GM10266 (cell line): ENCODE measurements at regions not wholly inside any gene's neighbourhood (a gene's known extent, or its start where the extent isn't known, plus 50 kb on each side); places are given as distances from the start of the nearest gene placed in this dataset.

Experiments
- DNase-seq: peaks from one replicate; pipeline ENCODE4 v3.0.0; 2012; ENCODE audit errors: extremely low spot score
- CTCF ChIP-seq: IDR thresholded peaks from 2 replicates; pipeline ENCODE4 v1.5.1; 2012; ENCODE audit warnings: mild to moderate bottlenecking, low read depth; ENCODE audit not compliant: control insufficient read depth, insufficient read depth; ENCODE audit errors: missing control alignments

DNA sequence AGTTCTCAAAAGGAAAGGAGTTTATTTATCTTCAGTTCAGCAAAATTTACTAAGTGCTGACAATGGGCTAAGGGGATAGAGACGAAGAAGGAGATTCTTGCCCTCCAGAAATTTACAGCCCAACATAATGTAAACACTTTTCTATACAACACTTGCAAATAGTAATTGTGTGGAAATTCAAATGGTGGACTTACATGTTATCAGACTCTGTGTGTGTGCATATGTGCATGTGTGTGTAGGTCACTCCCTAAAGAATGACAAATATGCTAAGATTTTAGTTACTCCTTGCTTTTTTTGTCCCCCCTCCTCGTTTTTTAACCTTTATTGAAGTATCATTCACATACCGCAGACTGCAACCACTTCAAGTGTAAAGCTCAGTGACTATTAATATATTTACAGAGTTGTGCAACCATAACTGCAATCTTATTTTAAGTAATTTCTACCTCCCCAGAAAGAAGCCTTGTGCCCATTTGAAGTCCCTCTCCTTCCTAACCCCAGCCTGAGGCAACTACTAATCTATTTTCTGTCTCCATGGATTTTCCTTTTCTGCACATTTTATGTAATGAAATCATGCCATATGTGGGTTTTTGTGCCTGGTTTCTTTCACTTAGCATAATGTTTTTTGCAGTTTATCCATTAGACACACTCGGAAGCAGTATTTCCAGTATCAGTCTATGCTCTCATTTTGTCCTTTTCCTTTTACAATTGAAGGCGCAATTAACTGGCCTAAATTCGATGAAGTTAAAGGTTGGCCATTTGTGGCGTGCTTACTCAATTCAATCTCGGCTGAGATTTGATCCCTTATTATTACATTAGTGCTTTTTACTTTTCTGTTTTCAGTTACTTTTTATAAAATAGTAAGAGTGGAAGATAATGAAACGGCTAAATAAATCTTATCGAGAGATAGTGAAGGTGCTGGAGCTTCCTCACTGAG is 318.4 kb downstream of the HAPSTR1 start:
- TF ChIP-seq CTCF, result no peak
- DNase-seq, result no peak

DNA sequence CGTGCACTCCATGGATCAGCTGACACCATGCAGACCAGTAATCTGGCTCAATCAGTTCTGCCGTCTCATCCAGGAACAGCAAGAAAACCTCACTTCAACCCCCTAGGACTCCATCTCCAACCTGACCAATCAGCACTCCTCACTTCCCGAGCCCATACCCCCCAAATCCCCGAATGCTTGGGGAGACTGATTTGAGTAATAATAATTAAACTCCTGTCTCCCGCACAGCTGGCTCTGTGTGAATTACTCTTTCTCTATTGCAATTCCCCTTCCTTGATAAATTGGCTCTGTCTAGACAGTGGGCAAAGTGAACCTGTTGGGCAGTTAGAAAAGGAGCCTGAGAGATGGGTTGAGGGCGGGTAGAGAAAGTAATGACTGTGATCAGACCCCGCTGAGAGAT is 320.0 kb downstream of the HAPSTR1 start:
- no peak for DNase-seq
- TF ChIP-seq CTCF, result no peak

DNA sequence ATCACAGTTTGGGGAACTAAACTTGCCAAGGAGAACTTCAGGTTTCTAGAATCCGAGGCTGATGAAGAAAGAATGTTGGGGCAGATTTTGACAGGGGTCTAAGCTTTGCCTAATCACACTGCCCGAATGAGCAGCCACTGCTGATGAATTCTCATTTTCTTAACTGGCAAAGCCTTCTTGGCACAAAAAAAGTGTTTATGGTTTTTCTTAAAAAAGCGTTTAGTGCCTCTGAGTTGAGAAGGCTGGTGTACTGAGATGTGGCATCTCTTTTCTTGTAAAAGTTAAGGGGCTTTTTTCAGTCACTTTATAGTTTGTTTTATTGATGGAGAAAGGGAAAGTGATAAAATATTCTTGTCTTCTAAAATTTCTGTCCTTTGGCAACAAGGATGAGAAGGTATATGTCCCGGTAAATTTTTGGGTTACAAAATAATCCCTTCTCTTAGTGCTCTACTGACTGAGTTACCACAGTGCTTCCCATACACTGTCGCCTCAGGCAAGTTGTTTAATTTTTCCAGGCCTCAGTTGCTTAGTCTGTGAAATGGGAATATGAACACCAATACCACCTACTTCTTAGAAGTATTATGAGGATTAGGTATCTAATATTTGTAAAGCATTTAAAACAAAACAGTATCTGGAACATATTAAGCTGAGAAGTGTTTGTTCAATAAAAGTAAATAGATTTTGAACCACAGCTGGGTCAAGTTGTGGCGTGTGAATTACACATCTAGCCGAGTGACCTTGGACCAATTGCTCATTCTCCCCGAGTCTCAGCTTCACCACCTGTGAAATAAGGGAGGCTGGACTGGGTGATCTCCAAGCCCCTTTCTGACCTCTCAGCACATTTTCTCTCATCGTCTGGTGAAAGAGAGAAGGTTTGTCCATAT is 320.8 kb downstream of the HAPSTR1 start:
- no peak for DNase-seq
- no peak for TF ChIP-seq CTCF

DNA sequence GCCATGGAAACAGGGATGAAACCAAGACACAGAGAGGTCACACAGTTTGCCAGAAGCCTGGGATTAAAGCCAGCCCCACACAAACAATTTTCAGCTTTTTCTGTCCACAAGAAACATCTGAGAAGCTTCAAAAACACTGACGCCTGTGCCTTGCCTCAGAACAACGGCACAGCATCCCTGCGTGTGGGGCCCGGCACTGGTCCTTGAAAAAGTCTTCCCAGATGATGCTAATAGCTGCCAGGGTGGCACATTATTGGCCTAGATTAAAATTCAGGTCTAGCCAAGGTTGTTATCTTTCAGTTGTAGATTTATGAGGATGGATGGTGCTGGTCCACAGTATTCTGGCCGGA is 321.4 kb downstream of the HAPSTR1 start:
- TF ChIP-seq CTCF, result no peak
- no peak for DNase-seq

DNA sequence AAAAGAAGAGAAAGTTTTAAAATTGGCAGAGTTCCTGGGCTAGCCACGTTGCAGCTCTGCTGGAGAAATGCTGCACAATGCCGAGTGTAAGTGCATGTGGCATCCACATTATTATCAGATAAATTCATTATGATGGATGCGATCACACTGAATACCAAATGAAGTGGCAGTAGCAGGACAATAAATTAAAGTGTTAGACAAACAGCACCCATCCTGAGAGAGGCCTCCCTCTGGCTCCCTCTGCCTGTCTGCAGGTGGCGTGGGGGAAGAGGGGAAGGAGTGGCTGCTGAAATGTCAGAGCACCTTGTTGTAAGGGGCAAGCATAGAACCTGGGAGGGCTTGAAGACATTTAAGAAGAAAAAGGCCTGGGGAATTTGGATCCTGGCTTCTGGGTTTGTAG is 324.1 kb downstream of the HAPSTR1 start:
- no peak for TF ChIP-seq CTCF
- DNase-seq, result no peak

DNA sequence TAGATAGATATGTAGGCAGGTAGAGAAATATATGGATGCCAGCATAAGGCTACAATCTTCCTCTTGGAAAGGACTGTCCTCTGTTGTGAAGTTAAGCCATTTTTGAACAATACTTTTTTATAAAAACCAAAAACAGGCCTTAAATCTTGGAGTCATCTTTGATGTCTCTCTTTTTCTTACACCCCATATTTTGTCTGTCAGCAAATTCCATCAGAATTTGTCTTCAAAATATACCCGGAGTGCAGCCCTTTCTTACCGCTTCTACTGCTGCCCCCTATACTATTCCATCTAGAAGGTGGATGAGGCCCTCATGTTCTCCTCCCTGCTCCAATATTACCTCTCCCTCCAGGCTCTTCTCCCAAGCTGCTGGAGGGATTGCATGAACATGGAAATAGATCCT is 326.5 kb downstream of the HAPSTR1 start:
- no peak for TF ChIP-seq CTCF
- no peak for DNase-seq
